Cardiac fibroblast (primary cell): ENCODE measurements at regions not wholly inside any gene's neighbourhood (a gene's known extent, or its start where the extent isn't known, plus 50 kb on each side); places are given as distances from the start of the nearest gene placed in this dataset.

Source experiments
- DNase-seq, 2 donors: peaks; one replicate each; pipeline versions ENCODE4 v3.0.0 to v3.0.0-alpha.2; 2010; ENCODE audit warnings: low read depth in 2 of 2
- H3K4me3 ChIP-seq, 2 donors: replicated peaks in 1 of 2; 1 replicate in 1 of 2; 2 replicates in 1 of 2; pipeline ENCODE4 v1.5.1; 2011; ENCODE audit warnings: low read depth in 2 of 2, low read length in 2 of 2, mild to moderate bottlenecking in 2 of 2, moderate library complexity in 1 of 2
- TF ChIP-seq, protein P1 (sequence below): IDR thresholded peaks from one replicate; pipeline ENCODE4 v1.5.1; 2011; ENCODE audit warnings: low read depth, mild to moderate bottlenecking, low read length, inconsistent platforms

DNA sequence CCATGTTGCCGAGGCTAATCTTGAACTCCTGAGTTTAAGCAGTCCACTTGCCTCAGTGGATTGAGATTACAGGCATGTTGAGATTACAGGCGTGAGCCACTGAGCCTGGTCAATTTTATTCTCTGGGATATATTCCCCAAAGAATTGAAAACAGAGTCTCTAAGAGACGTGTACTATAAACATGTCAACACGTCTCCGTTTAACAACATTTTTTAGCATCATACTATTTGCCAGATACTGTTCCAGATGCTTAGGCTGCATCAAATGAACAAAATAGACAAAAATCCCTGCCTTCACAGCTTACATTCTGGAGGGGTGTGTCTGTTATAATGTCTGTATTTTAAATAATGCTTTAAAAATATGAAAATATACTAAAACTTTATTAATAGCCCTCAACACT is 54.1 kb upstream of the PRKG1 start:
- TF ChIP-seq, protein P1, sequence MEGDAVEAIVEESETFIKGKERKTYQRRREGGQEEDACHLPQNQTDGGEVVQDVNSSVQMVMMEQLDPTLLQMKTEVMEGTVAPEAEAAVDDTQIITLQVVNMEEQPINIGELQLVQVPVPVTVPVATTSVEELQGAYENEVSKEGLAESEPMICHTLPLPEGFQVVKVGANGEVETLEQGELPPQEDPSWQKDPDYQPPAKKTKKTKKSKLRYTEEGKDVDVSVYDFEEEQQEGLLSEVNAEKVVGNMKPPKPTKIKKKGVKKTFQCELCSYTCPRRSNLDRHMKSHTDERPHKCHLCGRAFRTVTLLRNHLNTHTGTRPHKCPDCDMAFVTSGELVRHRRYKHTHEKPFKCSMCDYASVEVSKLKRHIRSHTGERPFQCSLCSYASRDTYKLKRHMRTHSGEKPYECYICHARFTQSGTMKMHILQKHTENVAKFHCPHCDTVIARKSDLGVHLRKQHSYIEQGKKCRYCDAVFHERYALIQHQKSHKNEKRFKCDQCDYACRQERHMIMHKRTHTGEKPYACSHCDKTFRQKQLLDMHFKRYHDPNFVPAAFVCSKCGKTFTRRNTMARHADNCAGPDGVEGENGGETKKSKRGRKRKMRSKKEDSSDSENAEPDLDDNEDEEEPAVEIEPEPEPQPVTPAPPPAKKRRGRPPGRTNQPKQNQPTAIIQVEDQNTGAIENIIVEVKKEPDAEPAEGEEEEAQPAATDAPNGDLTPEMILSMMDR: no peak
- no peak overlapping the region for H3K4me3 ChIP-seq
- no peak for DNase-seq

DNA sequence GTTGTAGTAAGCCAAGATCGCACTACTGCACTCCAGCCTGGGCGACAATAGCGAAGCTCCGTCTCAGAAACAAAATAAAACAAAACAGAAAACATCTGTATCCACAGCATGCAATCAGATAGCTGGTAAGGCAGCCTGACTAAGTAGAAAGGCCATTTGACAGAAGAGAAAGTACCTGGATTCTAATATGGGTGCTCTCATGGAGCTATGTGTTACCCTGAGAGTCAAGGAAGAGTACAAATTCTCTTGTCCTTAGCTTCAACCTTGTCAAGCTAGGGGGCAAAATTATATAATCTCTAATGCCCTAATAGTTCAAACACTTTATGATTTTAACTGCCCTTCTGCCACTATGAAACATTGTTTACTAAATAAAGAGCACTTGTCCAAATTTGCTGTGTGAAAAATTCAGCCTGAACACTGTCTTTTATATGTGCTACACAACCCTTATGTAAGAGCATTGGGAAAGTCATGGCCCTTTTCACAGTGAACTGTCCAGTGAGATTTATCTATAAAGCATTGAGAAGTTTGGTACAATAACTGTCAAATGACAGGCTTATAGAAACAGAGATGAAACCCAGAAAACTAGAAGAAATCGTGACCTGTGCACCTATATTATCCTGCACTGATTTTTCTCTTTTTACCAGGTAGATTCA is 51.2 kb upstream of the PRKG1 start:
- TF ChIP-seq, protein P1: no peak
- DNase-seq: no peak
- H3K4me3 ChIP-seq: no peak overlapping the region

DNA sequence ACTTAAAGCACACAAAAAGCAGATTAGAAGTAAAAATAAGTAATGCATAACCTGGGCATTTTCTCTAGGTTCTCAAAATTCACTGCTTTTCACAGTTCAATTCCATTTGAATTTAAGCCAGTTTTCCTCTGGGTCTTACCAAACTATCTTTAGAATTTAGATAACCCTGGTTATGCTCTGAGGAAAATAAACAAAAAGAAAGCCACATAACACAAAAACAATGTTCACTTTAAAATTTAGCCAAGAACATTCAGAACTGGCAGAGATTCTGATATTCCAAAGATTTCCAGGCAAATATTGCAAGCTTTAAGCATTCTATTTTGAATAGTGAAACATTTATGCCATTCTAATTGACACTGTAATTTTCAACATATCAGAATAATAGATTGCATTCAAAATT is 50.7 kb upstream of the PRKG1 start:
- no peak for DNase-seq
- TF ChIP-seq, protein P1: no peak

More for the DNA sequence above, 50.7 kb upstream of the PRKG1 start:
- H3K4me3 ChIP-seq: no peak overlapping the region
